Activated CD8-positive, alpha-beta memory T cell treated with anti-CD3 and anti-CD28 coated beads, Interleukin-2, amount 50 U/mL, for 48 hours (primary cell): ENCODE measurements at regions not wholly inside any gene's neighbourhood (a gene's known extent, or its start where the extent isn't known, plus 50 kb on each side); places are given as distances from the start of the nearest gene placed in this dataset.

Experiments
- DNase-seq: peaks from one replicate; pipeline ENCODE4 v3.0.0-alpha.2; 2020

GRCh38 chr7:57256637-57257375, 124.6 kb upstream of the ZNF479 start:
- DNase-seq, result no peak

DNA sequence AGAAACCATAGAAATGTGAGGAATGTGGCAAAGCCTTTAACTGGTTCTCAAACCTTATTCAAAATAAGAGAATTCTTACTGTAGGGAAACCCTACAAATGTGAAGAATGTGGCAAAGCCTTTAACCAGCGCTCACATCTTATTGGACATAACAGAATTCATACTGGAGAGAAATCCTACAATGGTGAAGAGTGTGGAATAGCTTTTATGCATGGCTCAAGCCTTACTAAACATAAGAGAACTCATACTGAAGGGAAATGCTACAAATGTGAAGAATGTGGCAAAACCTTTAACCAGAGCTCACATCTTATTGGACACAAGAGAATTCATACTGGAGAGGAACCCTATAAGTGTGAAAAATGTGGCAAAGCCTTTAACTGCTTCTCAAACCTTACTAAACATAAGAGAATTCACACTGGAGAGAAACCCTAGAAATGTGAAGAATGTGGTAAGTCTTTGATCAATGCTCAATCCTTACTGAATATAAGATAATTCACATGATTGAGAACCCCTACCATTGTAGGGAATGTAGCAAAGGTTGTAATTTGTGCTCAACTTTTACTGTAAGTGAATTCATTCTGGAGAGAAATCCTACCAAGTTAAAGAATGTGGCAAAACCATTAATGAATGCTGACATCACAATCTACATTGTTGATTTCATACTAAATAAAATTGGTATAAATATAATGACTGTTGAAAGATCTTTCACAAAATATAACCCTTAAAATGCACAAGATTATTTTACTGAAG, 142.5 kb upstream of the ZNF479 start:
- DNase-seq, result no peak

DNA sequence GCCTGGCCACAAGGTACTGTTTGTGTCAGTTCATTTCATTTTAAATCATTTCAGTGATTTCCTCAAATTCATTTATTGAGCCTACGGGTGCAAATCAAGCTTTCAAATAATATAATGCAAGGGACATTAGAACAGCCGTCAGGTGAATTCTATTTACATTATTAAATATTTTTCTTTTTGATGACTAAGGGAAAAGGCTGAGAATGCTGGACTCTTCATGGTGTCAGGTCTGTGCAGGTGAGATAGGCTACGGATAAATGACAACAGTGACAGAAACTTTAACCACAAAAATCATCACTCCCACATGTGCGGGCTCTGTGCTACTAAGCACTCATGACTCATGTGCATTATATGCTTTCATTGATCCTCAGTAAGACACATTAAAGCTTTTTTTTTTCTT, 149.2 kb upstream of the ZNF716 start:
- no peak for DNase-seq

GRCh38 chr7:57305192-57305748, 144.7 kb upstream of the ZNF716 start:
- no peak for DNase-seq

GRCh38 chr7:57308631-57309408, 141.2 kb upstream of the ZNF716 start:
- DNase-seq, result peak; percentile 51

GRCh38 chr7:57327081-57327480, 122.9 kb upstream of the ZNF716 start:
- no peak for DNase-seq

DNA sequence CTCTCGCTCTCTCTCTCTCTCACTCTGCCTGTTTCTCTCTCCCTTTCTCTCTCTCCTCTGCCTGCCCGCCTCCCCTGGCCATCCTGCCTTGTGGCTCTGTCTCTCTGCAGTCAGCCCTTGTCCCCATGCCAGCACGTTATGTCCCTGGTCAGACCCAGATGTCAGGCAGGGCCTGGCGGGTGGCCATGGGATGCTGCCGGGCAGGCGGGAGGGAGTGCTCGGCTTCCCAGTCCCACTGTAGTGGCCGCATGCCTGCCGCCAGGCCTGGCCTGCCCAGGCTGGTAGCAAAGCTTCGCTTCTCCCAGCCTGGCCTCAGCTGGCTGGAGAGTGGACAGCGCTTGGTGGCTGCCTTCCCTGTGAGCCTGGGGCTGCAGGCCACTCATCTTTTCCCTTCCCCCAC, 121.5 kb upstream of the ZNF716 start:
- DNase-seq, result no peak

GRCh38 chr7:57328963-57329362, 121.0 kb upstream of the ZNF716 start:
- no peak for DNase-seq

GRCh38 chr7:57339198-57339944, 110.6 kb upstream of the ZNF716 start:
- DNase-seq, result no peak

GRCh38 chr7:57342954-57343353, 107.0 kb upstream of the ZNF716 start:
- no peak for DNase-seq

DNA sequence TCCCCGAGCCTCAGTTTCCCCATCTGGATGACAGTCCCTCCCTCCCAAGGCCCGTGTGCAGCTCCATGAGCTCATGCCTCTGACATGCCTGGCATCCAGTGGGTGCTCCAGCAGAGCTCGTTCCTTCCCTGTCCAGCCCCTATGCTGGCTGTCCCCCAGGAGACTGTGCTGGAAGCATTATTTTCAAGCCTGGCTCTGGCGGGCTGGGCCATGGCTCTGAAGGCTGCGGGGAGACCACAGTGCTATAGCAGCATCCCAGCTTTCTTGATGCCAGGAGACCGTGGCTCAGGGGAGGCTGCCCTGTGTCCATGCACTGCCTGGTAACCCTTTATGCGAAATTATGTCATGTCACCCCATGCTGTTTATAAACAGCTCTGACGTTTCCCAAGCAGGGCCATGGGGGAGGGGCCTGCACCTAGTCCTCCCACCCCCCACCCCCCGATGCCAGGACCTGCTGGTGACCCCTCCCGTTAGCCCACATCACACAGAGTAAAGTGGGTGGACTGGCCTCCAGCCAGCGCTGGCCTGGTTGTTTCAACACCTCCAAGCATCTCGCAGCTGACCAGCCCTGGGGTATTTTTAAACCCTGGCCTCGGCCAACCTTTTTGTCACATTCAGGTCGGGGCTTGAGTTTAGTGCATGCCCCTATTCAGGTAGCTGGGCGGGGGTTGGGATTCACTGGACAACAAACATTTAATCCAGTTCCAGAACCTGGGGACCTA, 105.9 kb upstream of the ZNF716 start:
- no peak for DNase-seq

DNA sequence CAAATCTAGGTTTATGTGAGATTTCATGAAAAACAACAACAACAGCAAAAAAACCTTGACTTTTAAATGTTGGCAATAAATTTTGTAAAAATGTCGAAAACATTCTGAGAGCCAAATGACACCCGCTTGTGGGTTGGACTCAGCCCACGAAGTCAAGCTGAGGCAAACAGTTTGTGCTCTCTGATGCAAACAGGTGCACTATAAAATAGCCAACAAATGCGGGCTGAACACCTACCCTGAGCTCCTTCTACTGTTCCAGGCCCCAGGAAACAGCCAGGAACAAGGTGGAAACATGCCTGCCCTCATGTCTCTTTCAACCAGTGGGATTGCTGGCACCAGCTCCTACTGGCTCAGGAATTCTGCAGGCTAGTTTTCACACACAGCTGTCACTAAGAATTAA, 105.0 kb upstream of the ZNF716 start:
- no peak for DNase-seq

- no peak for DNase-seq
Measured at GRCh38 chr7:57348646-57349269, 101.2 kb upstream of the ZNF716 start.

GRCh38 chr7:57354195-57354594, 95.8 kb upstream of the ZNF716 start:
- no peak for DNase-seq

GRCh38 chr7:57354679-57355338, 95.2 kb upstream of the ZNF716 start:
- DNase-seq, result no peak

- DNase-seq, result no peak
Measured at GRCh38 chr7:57361406-57361805, 88.6 kb upstream of the ZNF716 start.

DNA sequence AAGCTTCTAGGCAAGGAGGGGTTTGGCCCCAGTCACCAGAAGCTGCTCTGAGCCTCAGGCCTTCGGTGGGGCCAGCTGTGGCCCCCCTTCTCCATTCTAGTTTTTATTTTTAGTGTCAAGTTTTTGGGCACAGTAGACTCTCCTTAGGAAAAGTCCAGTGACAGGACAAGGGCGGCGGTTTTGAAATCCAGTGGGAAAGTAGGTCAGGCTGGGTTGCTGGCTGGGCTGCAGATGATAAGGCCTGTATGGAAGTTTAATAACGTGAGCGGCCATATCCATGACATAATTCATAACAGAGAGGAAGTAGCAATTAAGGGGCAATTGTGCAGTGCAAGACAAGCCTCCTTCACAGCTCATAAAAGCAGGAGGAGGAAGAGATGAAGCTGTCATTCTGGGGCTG, 87.1 kb upstream of the ZNF716 start:
- no peak for DNase-seq

- DNase-seq, result no peak
Measured at GRCh38 chr7:57363321-57363720, 86.7 kb upstream of the ZNF716 start.

DNA sequence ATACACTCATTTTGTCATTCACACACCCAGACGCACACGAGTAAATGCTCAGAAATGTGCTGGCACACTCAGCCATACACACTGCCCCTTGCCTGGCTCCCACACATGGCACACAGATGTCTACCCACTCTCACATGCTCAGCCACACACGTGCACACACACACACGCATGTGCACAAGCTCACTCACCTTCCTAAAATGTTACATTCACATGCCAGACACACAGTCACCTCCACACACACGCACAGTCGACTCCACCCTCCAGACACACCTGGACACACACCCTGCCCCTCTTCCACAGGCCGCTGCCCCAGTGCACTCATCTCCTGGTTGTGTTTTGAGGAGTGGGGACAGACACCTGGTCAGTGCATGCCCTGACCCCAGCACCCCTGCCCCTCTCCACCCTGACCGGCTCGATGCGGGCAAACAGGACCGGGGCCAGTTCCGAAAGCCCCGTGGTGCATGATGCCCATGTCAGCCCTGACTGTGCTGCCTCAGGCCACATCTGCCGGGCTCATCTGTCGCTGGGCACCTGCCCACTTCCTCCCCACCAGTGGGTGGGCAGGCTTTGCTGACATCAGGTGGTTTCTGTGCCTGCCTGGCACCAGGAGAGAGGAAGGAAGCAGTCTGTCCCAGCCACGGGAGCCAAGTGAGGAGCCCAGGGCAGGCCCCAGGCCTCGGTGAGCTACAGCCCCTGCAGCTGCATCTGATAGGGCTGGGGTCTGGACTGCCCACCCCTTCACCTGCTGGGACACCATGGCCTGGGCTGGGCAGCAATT, 84.9 kb upstream of the ZNF716 start:
- DNase-seq, result no peak

GRCh38 chr7:57367171-57367570, 82.8 kb upstream of the ZNF716 start:
- no peak for DNase-seq
